SK-N-SH treated with all-trans-retinoic acid at 6 μM for 48 hours (cell line): ENCODE measurements at regions not wholly inside any gene's neighbourhood (a gene's known extent, or its start where the extent isn't known, plus 50 kb on each side); places are given as distances from the start of the nearest gene placed in this dataset.

Experiments used
- ATAC-seq: fragments of 200-7000 bp; cut with Tn5 transposase; 3 replicates; pipeline ENCODE4 v1.9.1; 2020; ENCODE audit warnings: mild to moderate bottlenecking, moderate library complexity
- ARNTL ChIP-seq: fragments of 450-650 bp; formaldehyde crosslinking; IDR thresholded peaks from 2 replicates; pipeline ENCODE4 v1.5.0; 2020; ENCODE audit warnings: low read depth, mild to moderate bottlenecking, moderate library complexity, borderline replicate concordance
- BACH2 ChIP-seq: fragments of 250-450 bp; sonication (Bioruptor Pico); IDR thresholded peaks from 2 replicates; pipeline ENCODE4 v1.9.0; 2021; ENCODE audit warnings: mild to moderate bottlenecking, borderline replicate concordance
- CREB5 ChIP-seq: fragments of 250-450 bp; sonication (Bioruptor Pico); IDR thresholded peaks from 2 replicates; pipeline ENCODE4 v1.5.1; 2020; ENCODE audit warnings: low read depth, mild to moderate bottlenecking, moderate library complexity
- CSDC2 ChIP-seq: fragments of 250-450 bp; sonication (Bioruptor Pico); IDR thresholded peaks from 2 replicates; pipeline ENCODE4 v1.5.0; 2020; ENCODE audit warnings: mild to moderate bottlenecking, moderate library complexity
- CSRNP3 ChIP-seq: fragments of 250-450 bp; sonication (Bioruptor Pico); IDR thresholded peaks from 2 replicates; pipeline ENCODE4 v1.5.1; 2021; ENCODE audit warnings: mild to moderate bottlenecking, moderate library complexity
- ESRRG ChIP-seq: fragments of 250-450 bp; sonication (Bioruptor Pico); IDR thresholded peaks from 2 replicates; pipeline ENCODE4 v1.6.1; 2021; ENCODE audit warnings: mild to moderate bottlenecking
- GLIS3 ChIP-seq: fragments of 250-450 bp; sonication (Bioruptor Pico); IDR thresholded peaks from 2 replicates; pipeline ENCODE4 v1.5.0; 2020; ENCODE audit warnings: mild to moderate bottlenecking, moderate library complexity
- ISL1 ChIP-seq: fragments of 250-450 bp; sonication (Bioruptor Pico); IDR thresholded peaks from 2 replicates; pipeline ENCODE4 v2.1.2; 2022; ENCODE audit warnings: mild to moderate bottlenecking, moderate library complexity
- OSR1 ChIP-seq: fragments of 250-450 bp; sonication (Bioruptor Pico); IDR thresholded peaks from 2 replicates; pipeline ENCODE4 v1.8.0; 2022; ENCODE audit warnings: moderate library complexity, mild to moderate bottlenecking, inconsistent platforms
- PATZ1 ChIP-seq: fragments of 250-450 bp; sonication (Bioruptor Pico); IDR thresholded peaks from 2 replicates; pipeline ENCODE4 v1.8.0; 2020; ENCODE audit warnings: mild to moderate bottlenecking, moderate library complexity, borderline replicate concordance
- POU6F1 ChIP-seq: fragments of 250-450 bp; sonication (Bioruptor Pico); IDR thresholded peaks from 2 replicates; pipeline ENCODE4 v1.8.0; 2021; ENCODE audit warnings: low read depth, mild to moderate bottlenecking, moderate library complexity, borderline replicate concordance
- PPARA ChIP-seq: fragments of 250-450 bp; sonication (Bioruptor Pico); IDR thresholded peaks from 2 replicates; pipeline ENCODE4 v1.5.0; 2020; ENCODE audit warnings: mild to moderate bottlenecking, borderline replicate concordance
- RARB ChIP-seq: fragments of 250-450 bp; sonication (Bioruptor Pico); IDR thresholded peaks from 2 replicates; pipeline ENCODE4 v1.8.0; 2021; ENCODE audit warnings: mild to moderate bottlenecking, moderate library complexity
- SNAI2 ChIP-seq: fragments of 250-450 bp; sonication (Bioruptor Pico); IDR thresholded peaks from 2 replicates; pipeline ENCODE4 v1.5.0; 2020; ENCODE audit warnings: mild to moderate bottlenecking, moderate library complexity
- TCF4 ChIP-seq: fragments of 250-450 bp; sonication (Bioruptor Pico); IDR thresholded peaks from 2 replicates; pipeline ENCODE4 v1.8.0; 2021; ENCODE audit warnings: mild to moderate bottlenecking, moderate library complexity, borderline replicate concordance
- TOX ChIP-seq: fragments of 250-450 bp; sonication (Bioruptor Pico); IDR thresholded peaks from 2 replicates; pipeline ENCODE4 v1.8.0; 2021; ENCODE audit warnings: mild to moderate bottlenecking, moderate library complexity, borderline replicate concordance
- TSHZ2 ChIP-seq: fragments of 250-450 bp; sonication (Bioruptor Pico); IDR thresholded peaks from 2 replicates; pipeline ENCODE4 v1.5.0; 2020; ENCODE audit warnings: mild to moderate bottlenecking, moderate library complexity
- ZC3H10 ChIP-seq: fragments of 250-450 bp; sonication (Bioruptor Pico); IDR thresholded peaks from 2 replicates; pipeline ENCODE4 v1.5.1; 2021; ENCODE audit warnings: mild to moderate bottlenecking, moderate library complexity
- ZFP3 ChIP-seq: fragments of 250-450 bp; sonication (Bioruptor Pico); IDR thresholded peaks from 2 replicates; pipeline ENCODE4 v1.5.0; 2020; ENCODE audit warnings: mild to moderate bottlenecking, moderate library complexity
- ZFP30 ChIP-seq: fragments of 450-650 bp; formaldehyde crosslinking; IDR thresholded peaks from 2 replicates; pipeline ENCODE4 v1.5.0; 2022; ENCODE audit warnings: mild to moderate bottlenecking, moderate library complexity
- ZNF565 ChIP-seq: fragments of 450-650 bp; formaldehyde crosslinking; conservative IDR thresholded peaks from 2 replicates; pipeline ENCODE4 v1.5.0; 2020; ENCODE audit warnings: low read depth, mild to moderate bottlenecking, moderate library complexity
- ZNF70 ChIP-seq: fragments of 450-650 bp; formaldehyde crosslinking; IDR thresholded peaks from 2 replicates; pipeline ENCODE4 v1.5.0; 2020; ENCODE audit warnings: mild to moderate bottlenecking, moderate library complexity
- ZNF8 ChIP-seq: fragments of 450-650 bp; formaldehyde crosslinking; IDR thresholded peaks from 2 replicates; pipeline ENCODE4 v1.5.0; 2020; ENCODE audit warnings: mild to moderate bottlenecking, moderate library complexity

- ATAC-seq: no peak
- TF ChIP-seq POU6F1 (CRISPR knock-in tag) (no peak), ZNF70 (no peak), TCF4 (CRISPR knock-in tag) (no peak), TSHZ2 (CRISPR knock-in tag) (no peak), ZFP3 (no peak), ISL1 (CRISPR knock-in tag) (no peak), PPARA (no peak), TOX (CRISPR knock-in tag) (no peak), ZNF565 (CRISPR knock-in tag) (no peak), GLIS3 (CRISPR knock-in tag) (no peak), ESRRG (CRISPR knock-in tag) (no peak), CREB5 (CRISPR knock-in tag) (no peak)
Observed at GRCh38 chr6:115675443-115675842, 385.2 kb downstream of the FRK start.

GRCh38 chr6:115668781-115669180, 391.9 kb downstream of the FRK start:
- ATAC-seq: no peak
- no peak for TF ChIP-seq ZFP30 (CRISPR knock-in tag)
- no peak for TF ChIP-seq PPARA
- TF ChIP-seq GLIS3 (CRISPR knock-in tag): no peak

GRCh38 chr6:115668211-115668610, 392.5 kb downstream of the FRK start:
- TF ChIP-seq BACH2 (CRISPR knock-in tag) (no peak), ARNTL (CRISPR knock-in tag) (no peak), POU6F1 (CRISPR knock-in tag) (no peak)
- no peak for ATAC-seq

GRCh38 chr6:115667478-115668026, 393.1 kb downstream of the FRK start:
- ATAC-seq: no peak
- TF ChIP-seq CSRNP3 (CRISPR knock-in tag) (no peak), ZNF8 (CRISPR knock-in tag) (no peak), ZFP30 (CRISPR knock-in tag) (no peak), CREB5 (CRISPR knock-in tag) (no peak), ZC3H10 (CRISPR knock-in tag) (no peak), ARNTL (CRISPR knock-in tag) (no peak), RARB (no peak), TCF4 (CRISPR knock-in tag) (no peak), ISL1 (CRISPR knock-in tag) (no peak), GLIS3 (CRISPR knock-in tag) (no peak), PPARA (no peak), OSR1 (CRISPR knock-in tag) (no peak), PATZ1 (no peak), CSDC2 (CRISPR knock-in tag) (no peak), SNAI2 (CRISPR knock-in tag) (no peak)
